RWPE1 (cell line): ENCODE measurements at regions not wholly inside any gene's neighbourhood (a gene's known extent, or its start where the extent isn't known, plus 50 kb on each side); places are given as distances from the start of the nearest gene placed in this dataset.

ENCODE experiments used
- CTCF ChIA-PET: fragments of 350-600 bp; sonication (Branson Sonifier 250); formaldehyde crosslinking; extraction: SDS; loops from one replicate; lab custom pipeline; 2021; lab: Yijun Ruan, JAX
- POLR2A ChIA-PET: fragments of 400-600 bp; formaldehyde crosslinking; extraction: SDS; loops from one replicate; lab custom pipeline; 2020; ENCODE audit warnings: antibody characterized with exemption; ENCODE audit not compliant: low non-redundant PET; lab: Yijun Ruan, JAX
- DNase-seq: peaks from one replicate; pipeline ENCODE4 v3.0.0; 2012; ENCODE audit warnings: low spot score
- H3K27ac ChIP-seq: fragments of 450-650 bp; 2 replicates; pipeline ENCODE4 v1.5.1; 2017
- TF ChIP-seq, protein P1 (sequence below): fragments of 450-650 bp; conservative IDR thresholded peaks from 2 replicates; pipeline ENCODE4 v1.5.1; 2017; ENCODE audit warnings: low read depth, mild to moderate bottlenecking

DNA sequence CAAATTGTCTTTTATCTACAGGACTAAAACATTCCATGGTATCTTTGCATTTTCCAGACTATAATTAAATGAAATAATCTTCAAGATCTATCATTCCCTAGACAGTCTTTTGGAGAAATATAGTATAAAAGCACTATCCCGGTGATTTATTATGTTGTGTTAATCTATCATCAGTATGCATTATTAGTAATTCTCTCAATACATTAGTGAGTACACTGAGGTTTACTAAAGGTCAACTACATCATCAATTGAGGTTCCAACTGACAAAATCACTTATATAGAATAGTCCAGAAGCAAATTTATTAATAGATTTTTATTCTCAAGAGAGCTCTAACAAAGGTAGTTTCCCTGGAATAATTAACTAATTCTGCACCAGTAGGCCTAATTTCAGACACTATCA lies 169.6 kb downstream of the KCNA4 start:
- POLR2A ChIA-PET = no interaction called here

DNA sequence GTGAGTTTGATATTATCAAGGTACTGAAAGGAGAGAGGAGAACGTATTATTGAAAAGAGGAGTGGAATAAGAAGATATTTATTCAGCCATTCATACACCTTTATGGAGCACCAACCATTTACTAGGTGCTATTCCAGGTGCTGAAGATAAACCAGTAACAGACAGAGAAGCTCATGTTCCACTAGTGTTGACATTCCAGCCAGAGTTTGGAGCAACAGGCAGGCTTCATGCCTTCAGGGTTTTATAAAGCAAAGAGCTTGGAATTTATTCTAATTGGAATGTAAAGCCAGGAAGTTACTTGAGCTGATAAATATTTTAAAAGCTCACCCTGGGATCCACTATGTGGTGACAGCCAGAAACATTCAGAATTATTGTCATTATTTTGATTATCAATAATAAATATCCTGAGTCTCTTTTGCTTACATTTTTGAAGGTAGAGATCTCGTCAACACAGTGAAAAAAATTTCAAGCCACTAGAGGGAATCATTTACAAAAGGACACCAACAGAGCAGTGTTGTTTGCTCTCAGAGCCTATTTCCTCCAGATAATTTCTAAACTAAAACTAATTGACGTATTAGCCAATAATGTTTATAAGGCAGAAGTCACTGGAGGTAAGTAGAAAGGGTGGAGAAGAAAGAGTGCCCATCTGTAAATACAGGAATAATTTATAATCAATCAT lies 172.0 kb downstream of the KCNA4 start:
- ChIA-PET POLR2A (no interaction called here), CTCF (no interaction called here)
- TF ChIP-seq, protein P1, sequence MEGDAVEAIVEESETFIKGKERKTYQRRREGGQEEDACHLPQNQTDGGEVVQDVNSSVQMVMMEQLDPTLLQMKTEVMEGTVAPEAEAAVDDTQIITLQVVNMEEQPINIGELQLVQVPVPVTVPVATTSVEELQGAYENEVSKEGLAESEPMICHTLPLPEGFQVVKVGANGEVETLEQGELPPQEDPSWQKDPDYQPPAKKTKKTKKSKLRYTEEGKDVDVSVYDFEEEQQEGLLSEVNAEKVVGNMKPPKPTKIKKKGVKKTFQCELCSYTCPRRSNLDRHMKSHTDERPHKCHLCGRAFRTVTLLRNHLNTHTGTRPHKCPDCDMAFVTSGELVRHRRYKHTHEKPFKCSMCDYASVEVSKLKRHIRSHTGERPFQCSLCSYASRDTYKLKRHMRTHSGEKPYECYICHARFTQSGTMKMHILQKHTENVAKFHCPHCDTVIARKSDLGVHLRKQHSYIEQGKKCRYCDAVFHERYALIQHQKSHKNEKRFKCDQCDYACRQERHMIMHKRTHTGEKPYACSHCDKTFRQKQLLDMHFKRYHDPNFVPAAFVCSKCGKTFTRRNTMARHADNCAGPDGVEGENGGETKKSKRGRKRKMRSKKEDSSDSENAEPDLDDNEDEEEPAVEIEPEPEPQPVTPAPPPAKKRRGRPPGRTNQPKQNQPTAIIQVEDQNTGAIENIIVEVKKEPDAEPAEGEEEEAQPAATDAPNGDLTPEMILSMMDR = no peak
- DNase-seq = no peak
- H3K27ac ChIP-seq = no peak overlapping the region

More for the DNA sequence above, 169.6 kb downstream of the KCNA4 start:
- no peak overlapping the region for H3K27ac ChIP-seq
- TF ChIP-seq, protein P1 = no peak
- CTCF ChIA-PET = no interaction called here
- no peak for DNase-seq

DNA sequence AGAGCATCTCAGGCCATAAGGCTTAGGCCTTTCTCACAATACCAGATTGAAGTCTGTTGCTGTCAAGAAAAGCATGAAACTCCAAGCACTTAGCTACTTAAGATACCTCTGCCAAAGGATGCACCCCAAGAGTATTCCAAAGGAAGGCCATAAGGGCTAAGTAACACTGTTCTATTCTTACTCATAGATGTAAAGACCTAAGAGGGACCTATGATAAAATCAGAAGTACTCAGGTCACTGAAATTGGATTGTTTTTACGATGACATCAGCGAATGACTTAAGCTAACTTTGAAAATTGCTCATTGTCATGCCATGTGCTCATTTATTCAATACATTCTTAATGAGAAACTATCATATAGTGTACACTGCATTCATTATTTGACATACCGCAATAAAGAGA lies 172.8 kb downstream of the KCNA4 start:
- ChIA-PET CTCF (no interaction called here), POLR2A (no interaction called here)
- H3K27ac ChIP-seq = no peak overlapping the region
- TF ChIP-seq, protein P1 = no peak
- DNase-seq = no peak

DNA sequence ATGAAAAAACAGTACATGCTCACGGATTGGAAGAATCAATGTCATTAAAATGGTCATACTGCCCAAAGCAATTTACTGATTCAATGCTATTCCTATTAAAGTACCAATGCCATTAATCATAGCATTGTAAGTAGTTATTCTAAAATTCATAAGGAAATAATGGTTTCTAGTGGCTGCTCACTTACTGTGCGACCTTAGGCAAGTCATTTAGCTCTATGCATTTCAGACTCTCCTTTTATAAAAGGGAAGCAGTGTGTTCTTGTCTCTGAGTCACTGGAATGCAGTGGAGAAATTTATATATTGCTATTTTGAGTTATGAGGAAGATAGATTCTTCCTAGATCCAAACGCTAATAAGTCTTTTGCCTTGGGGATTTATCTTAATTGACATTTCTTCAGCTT lies 174.8 kb downstream of the KCNA4 start:
- TF ChIP-seq, protein P1 = no peak
- no peak overlapping the region for H3K27ac ChIP-seq
- CTCF ChIA-PET = no interaction called here
- POLR2A ChIA-PET = no interaction called here
- no peak for DNase-seq

DNA sequence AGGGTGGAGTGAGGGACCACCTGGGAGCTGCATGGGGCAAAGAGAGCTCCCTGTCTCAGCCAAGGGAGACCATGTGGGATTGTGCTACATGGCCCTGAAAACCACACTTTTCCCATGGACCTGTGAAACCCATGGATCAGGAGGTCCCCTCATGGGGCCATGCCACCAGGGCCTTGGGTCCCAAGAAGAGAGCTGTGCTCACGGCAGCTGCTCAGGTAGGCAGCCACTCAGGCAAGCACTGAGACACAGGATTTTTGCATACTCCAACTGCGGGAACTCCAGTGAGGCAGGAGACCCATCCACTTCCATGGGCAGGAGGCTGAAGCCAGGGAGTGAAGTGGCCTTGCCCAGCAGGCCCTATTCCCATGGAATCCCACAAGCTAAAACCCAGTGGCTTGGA lies 190.0 kb downstream of the KCNA4 start:
- ChIA-PET POLR2A (no interaction called here), CTCF (interaction anchor here (0.5 to 0.6 kb wide), 2 partner anchors 174 to 395 kb away, joined by 3 to 5 read pairs; no protein-coding TSS in a partner anchor)
- no peak for DNase-seq
- no peak overlapping the region for H3K27ac ChIP-seq
- TF ChIP-seq, protein P1 = no peak

DNA sequence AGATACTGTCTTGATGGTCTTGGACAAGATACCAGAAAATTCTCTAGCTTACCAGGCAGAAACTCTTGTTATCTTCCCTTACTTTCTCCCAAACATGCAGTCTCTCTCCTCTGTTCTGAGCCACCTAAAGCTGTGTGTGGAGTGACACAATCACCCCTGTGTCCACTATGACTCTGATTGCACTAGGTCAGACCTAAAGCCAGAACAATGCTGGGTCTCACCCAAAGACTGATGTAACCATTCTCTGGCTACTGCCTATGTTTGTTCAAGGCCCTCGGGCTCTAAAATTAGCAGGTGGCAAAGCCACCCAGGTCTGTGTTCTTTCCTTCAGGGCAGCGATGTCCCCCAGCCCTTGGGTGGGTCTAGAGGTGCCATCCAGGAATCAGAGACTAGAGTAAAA lies 200.5 kb downstream of the KCNA4 start:
- no peak overlapping the region for H3K27ac ChIP-seq
- no peak for DNase-seq
- TF ChIP-seq, protein P1 = no peak
- ChIA-PET CTCF (interaction anchor here (0.7 kb wide), 1 partner anchor 457 kb away, joined by 3 read pairs; no protein-coding TSS in a partner anchor), POLR2A (no interaction called here)
